ENCODE measurements at regions not wholly inside any gene's neighbourhood (a gene's known extent, or its start where the extent isn't known, plus 50 kb on each side); places are given as distances from the start of the nearest gene placed in this dataset.
A peak's percentile ranks its signal among the peaks of the same experiment; 100 is the strongest.
"Not testable (repeated sequence)": the region's sequence is repeated elsewhere in the genome, so short reads cannot be mapped to it uniquely, and the experiment has no call there.

GRCh38 chr14:106436310-106436905 lies 910.0 kb downstream of the TMEM121 start:
- Histone ChIP-seq H3K27me3 (ENCODE audit: low read depth) (no peaks in the 10 kb centered on the region), H3K4me3 (no peak overlapping the region), H3K36me3 (replicated peaks) (no peaks in the 10 kb centered on the region), H3K4me1 (no peaks in the 10 kb centered on the region), H3K9me3 (peaks cover 2% of the 10 kb centered on the region; the same call in 1 of the 2 replicates)
- in situ Hi-C loops (cut with MboI; ENCODE audit: low sequenced_read_pairs): no loop called here
- peak in 1 of 2 experiments; percentile 63 for DNase-seq (ENCODE audit: low spot score in 2 of 2)

GRCh38 chr14:106442857-106443256 lies 916.5 kb downstream of the TMEM121 start:
- in situ Hi-C loops (cut with MboI; ENCODE audit: low sequenced_read_pairs): no loop called here

GRCh38 chr14:106455026-106455425 lies 928.6 kb downstream of the TMEM121 start:
- Histone ChIP-seq H3K4me1 (no peaks in the 10 kb centered on the region), H3K36me3 (replicated peaks) (no peaks in the 10 kb centered on the region), H3K9me3 (no peaks in the 10 kb centered on the region), H3K4me3 (no peak overlapping the region), H3K27me3 (ENCODE audit: low read depth) (no peaks in the 10 kb centered on the region)
- in situ Hi-C loops (cut with MboI; ENCODE audit: low sequenced_read_pairs): no loop called here
- no peak for DNase-seq (ENCODE audit: low spot score in 2 of 2)

More at GRCh38 chr14:106442857-106443256, 916.5 kb downstream of the TMEM121 start:
- H3K9me3 ChIP-seq: peaks cover 2% of the 10 kb centered on the region; the same call in 1 of the 2 replicates
- H3K4me3 ChIP-seq: no peak overlapping the region
- no peaks in the 10 kb centered on the region for H3K27me3 ChIP-seq (ENCODE audit: low read depth)
- H3K4me1 ChIP-seq: no peaks in the 10 kb centered on the region
- DNase-seq (ENCODE audit: low spot score in 2 of 2): no peak
- no peaks in the 10 kb centered on the region for H3K36me3 ChIP-seq (replicated peaks)

- H3K36me3 ChIP-seq (replicated peaks): no peaks in the 10 kb centered on the region
- H3K4me3 ChIP-seq: no peak overlapping the region
- H3K4me1 ChIP-seq: no peaks in the 10 kb centered on the region
- DNase-seq (ENCODE audit: low spot score in 2 of 2): peak in 1 of 2 experiments; percentile 28
- no peaks in the 10 kb centered on the region for H3K27me3 ChIP-seq (ENCODE audit: low read depth)
- no peaks in the 10 kb centered on the region for H3K9me3 ChIP-seq
- in situ Hi-C loops (cut with MboI; ENCODE audit: low sequenced_read_pairs): no loop called here
Observed at GRCh38 chr14:106459971-106460730, 933.8 kb downstream of the TMEM121 start.

- Histone ChIP-seq H3K27me3 (ENCODE audit: low read depth) (no peaks in the 10 kb centered on the region), H3K36me3 (replicated peaks) (no peaks in the 10 kb centered on the region), H3K9me3 (no peaks in the 10 kb centered on the region), H3K4me3 (no peak overlapping the region), H3K4me1 (no peaks in the 10 kb centered on the region)
- in situ Hi-C loops (cut with MboI; ENCODE audit: low sequenced_read_pairs): no loop called here
- DNase-seq (ENCODE audit: low spot score in 2 of 2): no peak
Observed at GRCh38 chr14:106460916-106461315, 934.5 kb downstream of the TMEM121 start.

GRCh38 chr14:106466483-106466882 lies 940.1 kb downstream of the TMEM121 start:
- H3K27me3 ChIP-seq (ENCODE audit: low read depth); DNase-seq (ENCODE audit: low spot score in 2 of 2); in situ Hi-C loops (cut with MboI; ENCODE audit: low sequenced_read_pairs); H3K4me1 ChIP-seq; H3K36me3 ChIP-seq (replicated peaks); H3K4me3 ChIP-seq; H3K9me3 ChIP-seq: not testable (repeated sequence)

- H3K4me1 ChIP-seq; H3K27me3 ChIP-seq (ENCODE audit: low read depth); DNase-seq (ENCODE audit: low spot score in 2 of 2); H3K36me3 ChIP-seq (replicated peaks); H3K4me3 ChIP-seq; H3K9me3 ChIP-seq; in situ Hi-C loops (cut with MboI; ENCODE audit: low sequenced_read_pairs): not testable (repeated sequence)
Observed at GRCh38 chr14:106468869-106469268, 942.5 kb downstream of the TMEM121 start.

GRCh38 chr14:106470028-106470427 lies 943.6 kb downstream of the TMEM121 start:
- H3K9me3 ChIP-seq; H3K36me3 ChIP-seq (replicated peaks); H3K4me3 ChIP-seq; H3K27me3 ChIP-seq (ENCODE audit: low read depth); H3K4me1 ChIP-seq; DNase-seq (ENCODE audit: low spot score in 2 of 2); in situ Hi-C loops (cut with MboI; ENCODE audit: low sequenced_read_pairs): not testable (repeated sequence)

- in situ Hi-C loops (cut with MboI; ENCODE audit: low sequenced_read_pairs); H3K36me3 ChIP-seq (replicated peaks); H3K9me3 ChIP-seq; DNase-seq (ENCODE audit: low spot score in 2 of 2); H3K27me3 ChIP-seq (ENCODE audit: low read depth); H3K4me1 ChIP-seq; H3K4me3 ChIP-seq: not testable (repeated sequence)
Observed at GRCh38 chr14:106474261-106475028, 948.1 kb downstream of the TMEM121 start.

- in situ Hi-C loops (cut with MboI; ENCODE audit: low sequenced_read_pairs); H3K4me3 ChIP-seq; H3K9me3 ChIP-seq; H3K4me1 ChIP-seq; DNase-seq (ENCODE audit: low spot score in 2 of 2); H3K36me3 ChIP-seq (replicated peaks); H3K27me3 ChIP-seq (ENCODE audit: low read depth): not testable (repeated sequence)
Observed at GRCh38 chr14:106475214-106475613, 948.8 kb downstream of the TMEM121 start.

- H3K36me3 ChIP-seq (replicated peaks); H3K4me3 ChIP-seq; H3K4me1 ChIP-seq; H3K27me3 ChIP-seq (ENCODE audit: low read depth); H3K9me3 ChIP-seq; DNase-seq (ENCODE audit: low spot score in 2 of 2); in situ Hi-C loops (cut with MboI; ENCODE audit: low sequenced_read_pairs): not testable (repeated sequence)
Observed at GRCh38 chr14:106477600-106477999, 951.2 kb downstream of the TMEM121 start.

GRCh38 chr14:106480287-106480686 lies 953.9 kb downstream of the TMEM121 start:
- H3K4me3 ChIP-seq; H3K4me1 ChIP-seq; H3K36me3 ChIP-seq (replicated peaks); in situ Hi-C loops (cut with MboI; ENCODE audit: low sequenced_read_pairs); H3K27me3 ChIP-seq (ENCODE audit: low read depth); DNase-seq (ENCODE audit: low spot score in 2 of 2); H3K9me3 ChIP-seq: not testable (repeated sequence)

GRCh38 chr14:106482213-106482612 lies 955.8 kb downstream of the TMEM121 start:
- H3K4me1 ChIP-seq; H3K36me3 ChIP-seq (replicated peaks); H3K9me3 ChIP-seq; in situ Hi-C loops (cut with MboI; ENCODE audit: low sequenced_read_pairs); H3K27me3 ChIP-seq (ENCODE audit: low read depth); DNase-seq (ENCODE audit: low spot score in 2 of 2); H3K4me3 ChIP-seq: not testable (repeated sequence)

GRCh38 chr14:106487600-106487999 lies 961.2 kb downstream of the TMEM121 start:
- in situ Hi-C loops (cut with MboI; ENCODE audit: low sequenced_read_pairs): no loop called here
- Histone ChIP-seq H3K27me3 (ENCODE audit: low read depth) (no peaks in the 10 kb centered on the region), H3K9me3 (no peaks in the 10 kb centered on the region), H3K4me3 (no peak overlapping the region), H3K4me1 (no peaks in the 10 kb centered on the region), H3K36me3 (replicated peaks) (no peaks in the 10 kb centered on the region)
- no peak for DNase-seq (ENCODE audit: low spot score in 2 of 2)

Data from HAP-1 (cell line).